Activated B cell treated with CpG ODN at 0.5 μM for 24 hours (primary cell): ENCODE measurements at regions not wholly inside any gene's neighbourhood (a gene's known extent, or its start where the extent isn't known, plus 50 kb on each side); places are given as distances from the start of the nearest gene placed in this dataset.
"Not testable (repeated sequence)": the region's sequence is repeated elsewhere in the genome, so short reads cannot be mapped to it uniquely, and the experiment has no call there.

Experiments
- ATAC-seq: fragments of 200-7000 bp; cut with Tn5 transposase; one replicate; pipeline ENCODE4 v1.10.0; 2021; ENCODE audit warnings: low read depth, mild to moderate bottlenecking, moderate library complexity
- CTCF ChIA-PET: fragments of 350-600 bp; sonication (Branson Sonifier 250); formaldehyde crosslinking; loops from one replicate; lab custom pipeline; 2021; ENCODE audit warnings: antibody characterized with exemption; lab: Charles Lee
- POLR2A ChIA-PET: fragments of 350-600 bp; sonication (Branson Sonifier 250); formaldehyde crosslinking; loops from one replicate; lab custom pipeline; 2021; ENCODE audit warnings: antibody characterized with exemption; lab: Charles Lee
- DNase-seq: peaks from one replicate; pipeline ENCODE4 v3.0.0; 2022
- H3K27ac Mint-ChIP-seq: one replicate; pipeline ENCODE4 v1.8.0; 2020; ENCODE audit warnings: mixed read lengths
- H3K27me3 Mint-ChIP-seq: one replicate; pipeline ENCODE4 v1.8.0; 2021; ENCODE audit warnings: mixed read lengths
- H3K36me3 Mint-ChIP-seq: one replicate; pipeline ENCODE4 v1.8.0; 2021; ENCODE audit warnings: low read depth, mixed read lengths
- H3K4me1 Mint-ChIP-seq: one replicate; pipeline ENCODE4 v1.8.0; 2021; ENCODE audit warnings: mixed read lengths
- H3K4me3 Mint-ChIP-seq: one replicate; pipeline ENCODE4 v1.8.0; 2020; ENCODE audit warnings: mild to moderate bottlenecking, mixed read lengths
- H3K9me3 Mint-ChIP-seq: one replicate; pipeline ENCODE4 v1.8.0; 2020; ENCODE audit warnings: mixed read lengths
- CTCF ChIP-seq: fragments of 200-600 bp; IDR thresholded peaks from one replicate; pipeline ENCODE4 v1.8.0; 2022; ENCODE audit warnings: antibody characterized with exemption, mild to moderate bottlenecking
- intact Hi-C: fragments of 100-400 bp; cut with micrococcal nuclease; formaldehyde crosslinking; loops from one replicate; pipeline ENCODE4 v1.15.1; 2024

GRCh38 chr16:48059936-48060335 is 95.9 kb downstream of the ABCC12 start:
- Mint-ChIP-seq H3K36me3 (no peaks in the 10 kb centered on the region), H3K9me3 (no peaks in the 10 kb centered on the region), H3K27ac (no peak overlapping the region), H3K4me3 (no peak overlapping the region), H3K27me3 (peaks cover 15% of the 10 kb centered on the region), H3K4me1 (peaks cover 4% of the 10 kb centered on the region)
- CTCF ChIA-PET, result no interaction called here
- no peak for TF ChIP-seq CTCF
- intact Hi-C loops, result no loop called here
- ATAC-seq (no peak), DNase-seq (no peak)
- POLR2A ChIA-PET, result no interaction called here

- peaks cover 18% of the 10 kb centered on the region for H3K27me3 Mint-ChIP-seq
- H3K4me1 Mint-ChIP-seq, H3K36me3 Mint-ChIP-seq, intact Hi-C loops, DNase-seq, CTCF ChIA-PET, POLR2A ChIA-PET, H3K9me3 Mint-ChIP-seq, ATAC-seq, H3K4me3 Mint-ChIP-seq, H3K27ac Mint-ChIP-seq: not testable (repeated sequence)
Observed at GRCh38 chr16:48059190-48059589, 96.6 kb downstream of the ABCC12 start.

GRCh38 chr16:48057048-48057447 is 98.7 kb downstream of the ABCC12 start:
- H3K36me3 Mint-ChIP-seq, result no peaks in the 10 kb centered on the region

GRCh38 chr16:48054881-48055601 is 100.8 kb downstream of the ABCC12 start:
- H3K36me3 Mint-ChIP-seq, result no peaks in the 10 kb centered on the region
- no peak overlapping the region for H3K27ac Mint-ChIP-seq
- no peak for ATAC-seq
- intact Hi-C loops, result loop anchor here (1.0 to 2.0 kb wide), 4 partner anchors 796 to 1108 kb away; partner anchors contain the start of gene NETO2
- DNase-seq, result no peak
- TF ChIP-seq CTCF, result no peak
- H3K4me3 Mint-ChIP-seq, result no peak overlapping the region
- POLR2A ChIA-PET, result interaction anchor here (0.9 kb wide), 1 partner anchor 912 kb away, joined by 3 read pairs; no protein-coding TSS in a partner anchor
- peaks cover 4% of the 10 kb centered on the region for H3K4me1 Mint-ChIP-seq
- CTCF ChIA-PET, result interaction anchor here (1.0 to 1.6 kb wide), 6 partner anchors 594 to 1107 kb away, joined by 3 to 10 read pairs (median 6); partner anchors contain the start of genes ITFG1, NETO2 and PHKB
- H3K27me3 Mint-ChIP-seq, result peaks cover 19% of the 10 kb centered on the region
- H3K9me3 Mint-ChIP-seq, result no peaks in the 10 kb centered on the region

More at GRCh38 chr16:48057048-48057447, 98.7 kb downstream of the ABCC12 start:
- no peak overlapping the region for H3K4me3 Mint-ChIP-seq
- peaks cover 4% of the 10 kb centered on the region for H3K4me1 Mint-ChIP-seq
- POLR2A ChIA-PET, result interaction anchor here (0.7 kb wide), 1 partner anchor 550 kb away, joined by 4 read pairs; no protein-coding TSS in a partner anchor
- CTCF ChIA-PET, result interaction anchor here (1.2 kb wide), 1 partner anchor 913 kb away, joined by 3 read pairs; the partner anchor contains the start of gene NETO2
- intact Hi-C loops, result no loop called here
- DNase-seq, result no peak
- peaks cover 18% of the 10 kb centered on the region for H3K27me3 Mint-ChIP-seq
- TF ChIP-seq CTCF, result no peak
- H3K9me3 Mint-ChIP-seq, result no peaks in the 10 kb centered on the region
- no peak overlapping the region for H3K27ac Mint-ChIP-seq
- no peak for ATAC-seq

GRCh38 chr16:48053418-48053745 is 102.4 kb downstream of the ABCC12 start:
- ATAC-seq (no peak), DNase-seq (no peak)
- Mint-ChIP-seq H3K27me3 (peaks cover 22% of the 10 kb centered on the region), H3K27ac (no peak overlapping the region), H3K4me3 (no peak overlapping the region), H3K4me1 (peaks cover 4% of the 10 kb centered on the region), H3K9me3 (no peaks in the 10 kb centered on the region), H3K36me3 (no peaks in the 10 kb centered on the region)
- intact Hi-C loops, result no loop called here
- TF ChIP-seq CTCF, result no peak
- POLR2A ChIA-PET, result no interaction called here
- CTCF ChIA-PET, result no interaction called here
